ENCODE measurements at regions not wholly inside any gene's neighbourhood (a gene's known extent, or its start where the extent isn't known, plus 50 kb on each side); places are given as distances from the start of the nearest gene placed in this dataset.

- Histone ChIP-seq H3K4me3 (ENCODE audit: low read length) (no peak overlapping the region), H3K27ac (ENCODE audit: low read length) (no peak overlapping the region), H3K4me1 (ENCODE audit: control insufficient read depth, insufficient read depth, low read length) (no peaks in the 10 kb centered on the region), H3K9me3 (ENCODE audit: control insufficient read depth, insufficient read depth, low read length) (no peaks in the 10 kb centered on the region), H3K27me3 (ENCODE audit: control insufficient read depth, insufficient read depth, low read length) (no peaks in the 10 kb centered on the region), H3K36me3 (ENCODE audit: control insufficient read depth, insufficient read depth, low read length) (no peaks in the 10 kb centered on the region)
- Mint-ChIP-seq H3K27me3 (ENCODE audit: low read depth in 2 of 2) (peaks cover 16 to 22% of the 10 kb centered on the region in 2 donors), H3K4me3 (no peak overlapping the region), H3K9me3 (peaks cover 0 to 4% of the 10 kb centered on the region in 2 donors), H3K4me1 (no peaks in the 10 kb centered on the region), H3K36me3 (no peaks in the 10 kb centered on the region), H3K27ac (no peak overlapping the region)
- DNase-seq (no peak), ATAC-seq (no peak)
- WGBS (ENCODE audit: insufficient coverage), result 76% methylated on average over 4 of the region's 4 CpGs
- TF ChIP-seq, protein P1, sequence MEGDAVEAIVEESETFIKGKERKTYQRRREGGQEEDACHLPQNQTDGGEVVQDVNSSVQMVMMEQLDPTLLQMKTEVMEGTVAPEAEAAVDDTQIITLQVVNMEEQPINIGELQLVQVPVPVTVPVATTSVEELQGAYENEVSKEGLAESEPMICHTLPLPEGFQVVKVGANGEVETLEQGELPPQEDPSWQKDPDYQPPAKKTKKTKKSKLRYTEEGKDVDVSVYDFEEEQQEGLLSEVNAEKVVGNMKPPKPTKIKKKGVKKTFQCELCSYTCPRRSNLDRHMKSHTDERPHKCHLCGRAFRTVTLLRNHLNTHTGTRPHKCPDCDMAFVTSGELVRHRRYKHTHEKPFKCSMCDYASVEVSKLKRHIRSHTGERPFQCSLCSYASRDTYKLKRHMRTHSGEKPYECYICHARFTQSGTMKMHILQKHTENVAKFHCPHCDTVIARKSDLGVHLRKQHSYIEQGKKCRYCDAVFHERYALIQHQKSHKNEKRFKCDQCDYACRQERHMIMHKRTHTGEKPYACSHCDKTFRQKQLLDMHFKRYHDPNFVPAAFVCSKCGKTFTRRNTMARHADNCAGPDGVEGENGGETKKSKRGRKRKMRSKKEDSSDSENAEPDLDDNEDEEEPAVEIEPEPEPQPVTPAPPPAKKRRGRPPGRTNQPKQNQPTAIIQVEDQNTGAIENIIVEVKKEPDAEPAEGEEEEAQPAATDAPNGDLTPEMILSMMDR (IDR thresholded peaks at IDR 0.05), result no peak
- intact Hi-C loops (cut with micrococcal nuclease), result no loop called here
These were observed 97.3 kb upstream of the RTL1 start for GRCh38 chr14:101000711-101001250.

- Histone ChIP-seq H3K36me3 (ENCODE audit: control insufficient read depth, insufficient read depth, low read length) (no peaks in the 10 kb centered on the region), H3K4me1 (ENCODE audit: control insufficient read depth, insufficient read depth, low read length) (peaks cover 6% of the 10 kb centered on the region), H3K27ac (ENCODE audit: low read length) (no peak overlapping the region), H3K9me3 (ENCODE audit: control insufficient read depth, insufficient read depth, low read length) (no peaks in the 10 kb centered on the region), H3K27me3 (ENCODE audit: control insufficient read depth, insufficient read depth, low read length) (no peaks in the 10 kb centered on the region), H3K4me3 (ENCODE audit: low read length) (no peak overlapping the region)
- Mint-ChIP-seq H3K27ac (no peak overlapping the region), H3K4me1 (no peaks in the 10 kb centered on the region), H3K4me3 (no peak overlapping the region), H3K36me3 (no peaks in the 10 kb centered on the region), H3K9me3 (peaks cover 0 to 4% of the 10 kb centered on the region in 2 donors), H3K27me3 (ENCODE audit: low read depth in 2 of 2) (peaks cover 11 to 22% of the 10 kb centered on the region in 2 donors)
- intact Hi-C loops (cut with micrococcal nuclease), result no loop called here
- ATAC-seq (no peak), DNase-seq (no peak)
- TF ChIP-seq, protein P1 (IDR thresholded peaks at IDR 0.05), result no peak
- 88% methylated on average over 12 of the region's 12 CpGs for WGBS (ENCODE audit: insufficient coverage)
These were observed 98.0 kb upstream of the RTL1 start for GRCh38 chr14:101001311-101002069.

DNA sequence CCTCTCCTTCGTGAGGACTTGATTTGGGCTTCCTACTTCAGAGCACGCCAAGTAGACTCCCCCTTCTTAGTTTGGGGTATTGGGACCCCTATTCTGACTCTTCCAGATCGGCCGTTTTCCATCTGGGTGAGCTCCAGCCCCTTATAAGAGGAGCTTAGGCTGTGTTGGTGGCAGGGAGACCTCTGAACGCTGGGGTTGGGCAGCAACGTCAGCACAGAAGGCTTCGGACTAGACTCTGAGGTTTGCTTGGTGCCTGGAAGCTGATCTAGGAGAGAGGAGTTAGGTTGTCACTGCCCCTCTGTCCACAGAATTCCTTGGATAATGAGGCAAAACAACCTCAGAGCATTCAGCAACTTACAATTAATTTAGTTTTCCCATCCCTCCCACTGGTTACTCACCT lies 99.2 kb upstream of the RTL1 start:
- Histone ChIP-seq H3K27me3 (ENCODE audit: control insufficient read depth, insufficient read depth, low read length) (no peaks in the 10 kb centered on the region), H3K4me3 (ENCODE audit: low read length) (no peak overlapping the region), H3K4me1 (ENCODE audit: control insufficient read depth, insufficient read depth, low read length) (peaks cover 6% of the 10 kb centered on the region), H3K27ac (ENCODE audit: low read length) (no peak overlapping the region), H3K36me3 (ENCODE audit: control insufficient read depth, insufficient read depth, low read length) (no peaks in the 10 kb centered on the region), H3K9me3 (ENCODE audit: control insufficient read depth, insufficient read depth, low read length) (no peaks in the 10 kb centered on the region)
- intact Hi-C loops (cut with micrococcal nuclease), result no loop called here
- DNase-seq, result no peak
- Mint-ChIP-seq H3K27me3 (ENCODE audit: low read depth in 2 of 2) (peaks cover 11 to 21% of the 10 kb centered on the region in 2 donors), H3K4me1 (no peaks in the 10 kb centered on the region), H3K36me3 (no peaks in the 10 kb centered on the region), H3K9me3 (peaks cover 0 to 4% of the 10 kb centered on the region in 2 donors), H3K4me3 (no peak overlapping the region), H3K27ac (no peak overlapping the region)
- TF ChIP-seq, protein P1 (IDR thresholded peaks at IDR 0.05), result no peak
- no peak for ATAC-seq
- 74% methylated on average over 7 of the region's 7 CpGs for WGBS (ENCODE audit: insufficient coverage)
